Activated B cell treated with CpG ODN at 0.5 μM for 24 hours (primary cell): ENCODE measurements at regions not wholly inside any gene's neighbourhood (a gene's known extent, or its start where the extent isn't known, plus 50 kb on each side); places are given as distances from the start of the nearest gene placed in this dataset.

ENCODE experiments used
- ATAC-seq: fragments of 200-7000 bp; cut with Tn5 transposase; one replicate; pipeline ENCODE4 v1.10.0; 2021; ENCODE audit warnings: low read depth, mild to moderate bottlenecking, moderate library complexity
- CTCF ChIA-PET: fragments of 350-600 bp; sonication (Branson Sonifier 250); formaldehyde crosslinking; loops from one replicate; lab custom pipeline; 2021; ENCODE audit warnings: antibody characterized with exemption; lab: Charles Lee
- POLR2A ChIA-PET: fragments of 350-600 bp; sonication (Branson Sonifier 250); formaldehyde crosslinking; loops from one replicate; lab custom pipeline; 2021; ENCODE audit warnings: antibody characterized with exemption; lab: Charles Lee
- DNase-seq: peaks from one replicate; pipeline ENCODE4 v3.0.0; 2022
- H3K27ac Mint-ChIP-seq: one replicate; pipeline ENCODE4 v1.8.0; 2020; ENCODE audit warnings: mixed read lengths
- H3K27me3 Mint-ChIP-seq: one replicate; pipeline ENCODE4 v1.8.0; 2021; ENCODE audit warnings: mixed read lengths
- H3K36me3 Mint-ChIP-seq: one replicate; pipeline ENCODE4 v1.8.0; 2021; ENCODE audit warnings: low read depth, mixed read lengths
- H3K4me1 Mint-ChIP-seq: one replicate; pipeline ENCODE4 v1.8.0; 2021; ENCODE audit warnings: mixed read lengths
- H3K4me3 Mint-ChIP-seq: one replicate; pipeline ENCODE4 v1.8.0; 2020; ENCODE audit warnings: mild to moderate bottlenecking, mixed read lengths
- H3K9me3 Mint-ChIP-seq: one replicate; pipeline ENCODE4 v1.8.0; 2020; ENCODE audit warnings: mixed read lengths
- intact Hi-C: fragments of 100-400 bp; cut with micrococcal nuclease; formaldehyde crosslinking; loops from one replicate; pipeline ENCODE4 v1.15.1; 2024
- TF ChIP-seq, protein P1 (sequence below): fragments of 200-600 bp; IDR thresholded peaks from one replicate; pipeline ENCODE4 v1.8.0; 2022; ENCODE audit warnings: antibody characterized with exemption, mild to moderate bottlenecking

DNA sequence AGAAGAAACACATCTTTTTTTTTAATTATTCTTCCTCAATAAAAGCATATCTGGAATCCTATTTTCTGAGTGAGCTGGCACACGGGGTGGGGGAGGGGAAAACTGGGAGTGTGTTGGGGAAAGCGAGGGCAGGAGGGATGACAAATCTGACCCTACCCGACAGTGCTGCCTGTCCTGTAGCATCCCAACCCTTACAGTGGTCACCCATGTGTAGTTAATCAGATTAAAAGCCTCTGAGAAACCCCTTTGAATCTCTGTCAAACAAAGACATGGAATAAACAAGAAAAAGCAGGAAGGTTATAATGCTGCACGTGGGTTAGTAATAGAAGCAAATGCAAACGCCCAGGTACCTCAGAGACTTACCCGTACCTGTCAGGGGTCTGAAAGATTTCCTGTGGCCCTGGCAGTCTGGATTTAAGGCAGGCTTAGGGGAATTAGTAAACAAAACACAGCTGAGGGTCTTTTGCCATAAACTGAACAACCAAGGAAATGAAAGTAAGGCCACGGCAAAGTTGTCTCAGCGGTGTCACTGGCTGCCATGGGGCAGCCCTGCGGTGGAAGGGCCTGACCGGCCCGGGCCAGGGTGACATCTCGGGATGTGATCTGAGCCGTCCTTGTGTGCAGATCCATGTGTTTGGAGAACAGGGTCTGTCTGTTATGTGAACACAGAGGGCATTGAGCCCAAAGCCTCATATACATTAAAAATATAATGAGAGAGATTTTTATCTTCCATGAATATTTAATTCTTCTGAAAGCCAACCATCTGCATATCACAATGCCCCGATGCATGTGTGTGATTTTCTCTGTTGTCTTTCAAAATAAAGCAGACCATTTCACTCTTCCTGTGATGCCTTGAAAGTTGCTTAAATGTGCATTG, 308.2 kb downstream of the ZNF608 start:
- Mint-ChIP-seq H3K4me3 (no peak overlapping the region), H3K4me1 (peaks cover 11% of the 10 kb centered on the region), H3K9me3 (peaks cover 7% of the 10 kb centered on the region), H3K27me3 (no peaks in the 10 kb centered on the region), H3K36me3 (no peaks in the 10 kb centered on the region), H3K27ac (no peak overlapping the region)
- ChIA-PET POLR2A (no interaction called here), CTCF (no interaction called here)
- DNase-seq (no peak), ATAC-seq (no peak)
- intact Hi-C loops: no loop called here
- TF ChIP-seq, protein P1, sequence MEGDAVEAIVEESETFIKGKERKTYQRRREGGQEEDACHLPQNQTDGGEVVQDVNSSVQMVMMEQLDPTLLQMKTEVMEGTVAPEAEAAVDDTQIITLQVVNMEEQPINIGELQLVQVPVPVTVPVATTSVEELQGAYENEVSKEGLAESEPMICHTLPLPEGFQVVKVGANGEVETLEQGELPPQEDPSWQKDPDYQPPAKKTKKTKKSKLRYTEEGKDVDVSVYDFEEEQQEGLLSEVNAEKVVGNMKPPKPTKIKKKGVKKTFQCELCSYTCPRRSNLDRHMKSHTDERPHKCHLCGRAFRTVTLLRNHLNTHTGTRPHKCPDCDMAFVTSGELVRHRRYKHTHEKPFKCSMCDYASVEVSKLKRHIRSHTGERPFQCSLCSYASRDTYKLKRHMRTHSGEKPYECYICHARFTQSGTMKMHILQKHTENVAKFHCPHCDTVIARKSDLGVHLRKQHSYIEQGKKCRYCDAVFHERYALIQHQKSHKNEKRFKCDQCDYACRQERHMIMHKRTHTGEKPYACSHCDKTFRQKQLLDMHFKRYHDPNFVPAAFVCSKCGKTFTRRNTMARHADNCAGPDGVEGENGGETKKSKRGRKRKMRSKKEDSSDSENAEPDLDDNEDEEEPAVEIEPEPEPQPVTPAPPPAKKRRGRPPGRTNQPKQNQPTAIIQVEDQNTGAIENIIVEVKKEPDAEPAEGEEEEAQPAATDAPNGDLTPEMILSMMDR: no peak

DNA sequence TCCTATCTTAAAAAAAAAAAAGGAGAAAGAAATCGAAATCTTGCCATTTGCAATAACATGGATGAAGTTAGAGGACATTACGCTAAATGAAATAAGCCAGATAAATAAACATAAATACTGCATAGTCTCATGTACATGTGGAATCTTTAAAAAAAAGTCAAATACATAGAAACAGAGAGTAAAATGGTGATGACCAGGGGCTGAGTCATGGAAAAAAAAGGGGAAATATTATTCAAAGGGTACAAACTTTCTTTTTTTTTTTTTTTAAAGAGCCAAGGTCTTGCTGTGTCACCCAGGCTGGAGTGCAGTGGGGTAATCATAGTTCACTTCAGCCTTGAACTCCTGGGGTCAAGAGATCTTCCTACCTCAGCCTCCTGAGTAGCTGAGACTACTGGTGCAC, 310.1 kb downstream of the ZNF608 start:
- H3K27me3 Mint-ChIP-seq: no peaks in the 10 kb centered on the region
- TF ChIP-seq, protein P1: no peak
- peaks cover 10% of the 10 kb centered on the region for H3K9me3 Mint-ChIP-seq
- POLR2A ChIA-PET: no interaction called here
- CTCF ChIA-PET: no interaction called here
- no peak overlapping the region for H3K4me3 Mint-ChIP-seq
- no peak for ATAC-seq
- no peak for DNase-seq
- H3K36me3 Mint-ChIP-seq: no peaks in the 10 kb centered on the region
- intact Hi-C loops: no loop called here
- no peak overlapping the region for H3K27ac Mint-ChIP-seq
- peaks cover 11% of the 10 kb centered on the region for H3K4me1 Mint-ChIP-seq

DNA sequence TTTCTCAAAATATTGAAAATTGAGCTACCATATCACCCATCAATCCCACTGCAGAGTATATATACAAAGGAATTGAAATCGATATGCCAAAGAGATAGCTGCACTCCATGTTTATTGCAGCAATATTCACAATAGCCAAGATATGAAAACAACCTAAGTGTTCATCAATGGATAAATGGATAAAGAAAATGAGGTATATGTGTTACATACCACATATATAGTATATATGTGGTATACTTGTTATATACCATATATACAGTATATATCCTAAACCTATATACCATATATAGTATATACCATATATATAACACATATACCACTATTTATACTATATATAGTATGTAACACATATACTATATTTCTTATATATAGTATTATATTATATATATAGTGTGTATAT, 313.3 kb downstream of the ZNF608 start:
- no peak overlapping the region for H3K27ac Mint-ChIP-seq
- ATAC-seq: no peak
- H3K4me1 Mint-ChIP-seq: no peaks in the 10 kb centered on the region
- no peak overlapping the region for H3K4me3 Mint-ChIP-seq
- ChIA-PET POLR2A (no interaction called here), CTCF (no interaction called here)
- intact Hi-C loops: no loop called here
- no peaks in the 10 kb centered on the region for H3K27me3 Mint-ChIP-seq
- no peaks in the 10 kb centered on the region for H3K36me3 Mint-ChIP-seq
- peaks cover 22% of the 10 kb centered on the region for H3K9me3 Mint-ChIP-seq
- TF ChIP-seq, protein P1: no peak
- DNase-seq: no peak

DNA sequence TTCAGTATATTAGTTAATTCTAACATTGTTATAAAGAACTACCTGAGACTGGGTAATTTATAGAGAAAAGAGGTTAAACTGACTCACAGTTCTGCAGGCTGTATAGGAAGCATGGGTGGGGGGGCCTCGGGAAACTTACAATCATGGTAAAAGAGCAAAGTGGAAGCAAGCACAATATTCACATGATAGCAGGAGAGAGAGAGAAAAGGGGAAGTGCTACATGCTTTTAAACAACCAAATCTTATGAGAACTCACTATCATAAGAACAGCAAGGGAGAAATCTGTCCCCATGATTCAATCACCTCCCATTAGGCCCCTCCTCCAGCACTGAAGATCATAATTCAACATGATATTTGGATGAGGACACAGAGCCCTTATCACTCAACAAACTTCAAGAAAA, 324.9 kb downstream of the ZNF608 start:
- Mint-ChIP-seq H3K27ac (no peak overlapping the region), H3K4me1 (peaks cover 31% of the 10 kb centered on the region), H3K36me3 (no peaks in the 10 kb centered on the region), H3K4me3 (no peak overlapping the region), H3K9me3 (peaks cover 5% of the 10 kb centered on the region), H3K27me3 (no peaks in the 10 kb centered on the region)
- POLR2A ChIA-PET: no interaction called here
- CTCF ChIA-PET: no interaction called here
- no peak for DNase-seq
- intact Hi-C loops: no loop called here
- TF ChIP-seq, protein P1: no peak
- peak; percentile 54 for ATAC-seq

DNA sequence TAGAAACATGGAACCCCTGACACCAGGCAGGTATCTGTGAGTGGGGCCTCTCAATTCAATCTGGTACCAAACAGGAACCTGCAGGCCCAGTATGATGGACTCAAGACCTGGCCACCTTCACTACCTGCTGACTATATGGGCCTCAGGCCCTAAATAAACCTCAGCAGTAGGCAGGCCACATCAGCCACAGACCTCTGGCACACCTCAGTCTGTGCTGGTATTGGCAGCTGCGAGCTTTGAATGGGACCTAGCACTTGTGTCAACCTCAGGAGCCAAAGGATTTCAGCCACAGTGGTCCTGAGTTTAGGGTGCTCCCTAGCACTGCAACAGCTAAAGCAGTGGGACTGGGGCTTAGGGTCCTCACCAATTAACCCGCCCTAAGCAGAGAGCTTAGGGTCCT, 325.5 kb downstream of the ZNF608 start:
- Mint-ChIP-seq H3K4me3 (no peak overlapping the region), H3K27me3 (no peaks in the 10 kb centered on the region), H3K4me1 (peaks cover 31% of the 10 kb centered on the region), H3K36me3 (no peaks in the 10 kb centered on the region), H3K27ac (no peak overlapping the region), H3K9me3 (peaks cover 5% of the 10 kb centered on the region)
- ChIA-PET POLR2A (no interaction called here), CTCF (interaction anchor here (0.6 kb wide), 1 partner anchor 9 kb away, joined by 3 read pairs; no protein-coding TSS in a partner anchor)
- intact Hi-C loops: no loop called here
- ATAC-seq (no peak), DNase-seq (no peak)
- TF ChIP-seq, protein P1: no peak
